ENCODE measurements at regions not wholly inside any gene's neighbourhood (a gene's known extent, or its start where the extent isn't known, plus 50 kb on each side); places are given as distances from the start of the nearest gene placed in this dataset.

DNA sequence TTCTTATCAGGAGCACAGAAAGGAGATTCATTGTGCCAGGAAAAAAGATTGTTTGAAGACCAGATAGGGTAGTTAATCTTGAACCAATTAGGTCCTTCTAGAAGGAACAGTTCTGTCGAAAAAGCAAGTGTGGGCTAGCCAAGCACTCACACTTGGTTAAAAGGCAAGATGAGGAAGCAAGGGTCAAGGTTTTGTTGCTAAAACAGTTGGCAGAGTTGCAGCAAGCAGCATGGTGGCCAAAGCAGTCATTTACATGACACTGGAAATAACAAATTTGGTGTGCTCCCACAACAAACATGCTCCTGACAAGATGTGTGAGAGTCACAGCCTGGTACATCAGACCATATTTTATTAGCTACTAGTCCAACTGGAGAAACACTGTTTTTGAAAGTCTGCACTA lies 228.0 kb upstream of the CFAP20DC start:
- no peak for DNase-seq

DNA sequence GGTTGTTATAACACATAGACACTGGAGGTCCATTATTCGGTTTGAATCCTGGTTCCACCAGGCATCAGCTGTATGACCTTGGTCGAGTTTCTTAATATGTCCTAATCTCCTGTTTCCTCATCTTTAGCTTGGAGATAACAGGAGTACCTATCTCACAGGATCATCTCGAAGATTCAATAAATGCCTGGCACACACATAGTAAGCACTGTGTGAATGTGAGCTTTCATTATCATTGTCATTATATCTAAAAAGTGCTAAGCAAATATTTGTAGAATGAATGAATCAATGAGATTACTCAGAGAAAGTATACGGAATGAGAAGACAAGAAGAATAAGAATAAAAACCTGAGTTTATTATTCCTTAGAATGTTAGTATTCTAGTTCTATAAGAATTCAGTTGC lies 227.4 kb upstream of the CFAP20DC start:
- DNase-seq: no peak

- DNase-seq: peak; percentile 10 to 28
These were observed 224.2 kb upstream of the CFAP20DC start for GRCh38 chr3:59273976-59274375.

DNA sequence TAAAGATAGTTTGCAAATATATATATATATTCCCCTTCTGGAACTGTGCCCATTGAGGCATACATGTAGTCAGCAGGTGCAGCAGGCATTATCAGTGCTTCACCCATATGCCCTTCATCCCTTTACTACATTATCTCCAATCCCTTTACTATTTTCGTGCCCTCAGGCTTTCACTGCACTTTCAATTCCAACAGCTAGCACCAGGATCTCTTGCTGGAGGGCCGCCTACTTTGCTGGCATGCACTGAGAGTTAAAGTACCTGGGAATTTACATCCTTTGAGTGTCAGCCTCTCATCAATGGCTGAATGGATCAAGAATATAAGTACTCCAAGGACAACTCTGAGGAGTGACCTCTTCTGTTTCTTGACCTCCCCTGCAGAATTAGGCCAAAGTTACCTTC lies 222.1 kb upstream of the CFAP20DC start:
- DNase-seq: no peak

DNA sequence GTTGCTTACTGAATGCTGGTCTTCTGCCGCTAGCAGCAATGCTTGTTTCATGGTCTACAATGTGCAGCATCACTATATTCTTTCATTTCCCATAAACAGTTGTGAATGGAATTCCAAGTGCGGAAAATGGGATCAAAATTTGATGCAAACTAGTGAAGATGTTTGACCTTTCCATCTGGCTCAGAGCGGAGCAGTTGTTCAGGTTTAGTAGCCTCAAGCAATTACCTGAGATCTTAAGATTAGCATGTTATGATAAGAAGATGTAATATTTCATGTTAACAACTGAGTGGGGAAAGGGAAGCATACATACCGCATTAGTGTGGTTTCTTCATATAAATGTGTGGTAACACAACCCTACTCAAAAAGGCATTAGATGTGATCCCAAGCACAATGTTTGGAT lies 221.1 kb upstream of the CFAP20DC start:
- no peak for DNase-seq

GRCh38 chr3:59270209-59270608 lies 220.4 kb upstream of the CFAP20DC start:
- no peak for DNase-seq

GRCh38 chr3:59268170-59268569 lies 218.3 kb upstream of the CFAP20DC start:
- DNase-seq: no peak

DNA sequence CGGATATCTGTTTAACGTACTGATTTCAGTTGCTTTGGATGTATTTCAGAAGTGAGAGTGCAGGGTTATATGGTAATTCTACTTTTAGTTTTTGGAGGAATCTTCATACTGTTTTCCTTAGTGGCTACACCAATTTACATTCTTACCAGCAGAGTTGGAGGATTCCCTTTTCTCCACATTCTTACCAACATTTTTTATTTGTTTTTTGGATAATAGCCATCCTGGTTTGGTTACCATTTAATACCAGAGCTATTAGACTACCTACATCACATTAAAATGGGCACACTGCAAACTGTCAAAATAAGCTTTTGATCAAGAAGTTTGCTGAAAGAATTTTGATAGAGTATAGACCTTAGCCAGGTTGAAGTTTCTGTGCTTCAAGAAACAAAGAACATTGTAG lies 217.2 kb upstream of the CFAP20DC start:
- DNase-seq: no peak

GRCh38 chr3:59266551-59266950 lies 216.7 kb upstream of the CFAP20DC start:
- DNase-seq: no peak

- DNase-seq: no peak
These were observed 215.7 kb upstream of the CFAP20DC start for GRCh38 chr3:59265566-59265965.

- no peak for DNase-seq
These were observed 214.5 kb upstream of the CFAP20DC start for GRCh38 chr3:59264366-59264765.

DNA sequence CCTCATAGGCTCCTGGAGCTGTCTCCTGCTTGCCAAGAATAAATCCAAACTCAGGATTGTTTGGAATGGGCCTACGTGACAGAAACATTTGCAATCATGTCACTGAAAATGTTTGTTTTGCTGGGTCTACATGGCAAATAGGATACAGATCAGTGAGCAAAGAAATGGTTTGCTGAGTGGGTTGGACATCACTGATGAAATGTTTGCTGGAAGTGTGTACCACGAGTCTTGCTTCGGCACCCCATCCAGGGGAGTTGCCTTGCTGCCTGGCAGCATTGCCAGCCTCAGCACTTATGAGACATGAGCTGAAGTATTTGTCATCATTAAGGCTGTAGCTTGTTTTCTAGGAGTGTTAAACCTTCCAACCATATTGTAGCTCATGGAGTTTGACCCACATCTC lies 213.3 kb upstream of the CFAP20DC start:
- no peak for DNase-seq

GRCh38 chr3:59262076-59262498 lies 212.3 kb upstream of the CFAP20DC start:
- no peak for DNase-seq

- no peak for DNase-seq
These were observed 211.2 kb upstream of the CFAP20DC start for GRCh38 chr3:59261009-59261408.

GRCh38 chr3:59258550-59259260 lies 208.9 kb upstream of the CFAP20DC start:
- no peak for DNase-seq

DNA sequence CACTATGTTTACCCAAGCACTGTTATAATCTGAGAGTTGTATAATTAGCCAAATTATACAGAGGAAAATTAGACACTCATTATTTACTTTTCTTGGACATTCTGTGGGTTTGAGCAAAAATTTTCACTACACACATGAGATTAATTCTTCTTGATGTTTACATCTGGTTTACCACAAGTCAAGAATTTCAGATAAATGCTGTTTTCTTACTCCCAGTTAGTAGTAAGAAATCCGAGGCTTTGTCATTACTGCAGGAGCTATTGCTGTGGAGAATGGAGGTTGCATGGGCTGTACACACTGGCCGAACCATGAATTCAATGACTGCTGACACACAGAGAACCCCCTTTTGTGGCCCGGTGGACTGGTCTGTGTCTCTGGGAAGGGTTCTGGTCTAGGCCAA lies 207.7 kb upstream of the CFAP20DC start:
- DNase-seq: no peak

- no peak for DNase-seq
These were observed 206.4 kb upstream of the CFAP20DC start for GRCh38 chr3:59256230-59256629.

- no peak for DNase-seq
These were observed 205.2 kb upstream of the CFAP20DC start for GRCh38 chr3:59254976-59255375.

DNA sequence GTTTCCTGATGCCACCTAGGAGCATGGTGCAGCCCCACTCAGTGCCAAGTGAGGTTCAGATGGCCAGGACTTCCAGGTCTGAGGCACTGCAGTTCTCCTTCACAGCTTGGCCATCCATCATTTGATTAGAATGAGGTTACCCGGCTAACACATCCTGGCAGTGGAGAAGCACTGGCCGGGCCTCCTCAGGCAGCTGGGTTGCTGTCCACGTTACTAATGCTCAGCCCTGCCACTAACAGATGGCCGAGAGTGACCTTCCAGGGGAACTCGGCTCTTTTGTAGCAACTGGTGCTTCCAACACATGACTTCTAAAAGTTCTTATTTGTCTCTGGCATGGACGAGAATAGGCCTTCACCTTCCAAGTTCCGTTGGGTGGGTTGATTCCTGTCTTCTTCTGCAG lies 204.6 kb upstream of the CFAP20DC start:
- DNase-seq: no peak

GRCh38 chr3:59253523-59253922 lies 203.7 kb upstream of the CFAP20DC start:
- DNase-seq: no peak

DNA sequence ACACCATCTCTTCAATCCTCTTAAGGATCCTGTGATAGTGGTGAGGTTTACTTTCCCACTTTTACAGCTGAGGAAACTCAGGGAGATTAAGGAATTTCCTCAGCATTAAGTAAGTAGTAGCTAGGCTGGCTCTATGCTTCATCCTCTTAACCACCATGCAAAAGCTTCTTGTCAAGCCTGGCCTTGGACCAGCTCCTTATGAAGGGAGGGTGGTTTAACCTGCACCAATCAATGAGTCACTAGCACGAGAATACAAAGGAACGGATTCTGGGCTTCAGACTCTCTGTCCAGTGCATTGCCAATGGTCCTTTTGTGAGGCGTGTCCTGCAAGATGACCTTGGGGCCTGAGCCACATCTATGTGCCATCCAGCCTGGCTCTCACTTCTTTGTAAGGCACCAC lies 202.0 kb upstream of the CFAP20DC start:
- DNase-seq: no peak

- no peak for DNase-seq
These were observed 200.8 kb upstream of the CFAP20DC start for GRCh38 chr3:59250600-59250999.

DNA sequence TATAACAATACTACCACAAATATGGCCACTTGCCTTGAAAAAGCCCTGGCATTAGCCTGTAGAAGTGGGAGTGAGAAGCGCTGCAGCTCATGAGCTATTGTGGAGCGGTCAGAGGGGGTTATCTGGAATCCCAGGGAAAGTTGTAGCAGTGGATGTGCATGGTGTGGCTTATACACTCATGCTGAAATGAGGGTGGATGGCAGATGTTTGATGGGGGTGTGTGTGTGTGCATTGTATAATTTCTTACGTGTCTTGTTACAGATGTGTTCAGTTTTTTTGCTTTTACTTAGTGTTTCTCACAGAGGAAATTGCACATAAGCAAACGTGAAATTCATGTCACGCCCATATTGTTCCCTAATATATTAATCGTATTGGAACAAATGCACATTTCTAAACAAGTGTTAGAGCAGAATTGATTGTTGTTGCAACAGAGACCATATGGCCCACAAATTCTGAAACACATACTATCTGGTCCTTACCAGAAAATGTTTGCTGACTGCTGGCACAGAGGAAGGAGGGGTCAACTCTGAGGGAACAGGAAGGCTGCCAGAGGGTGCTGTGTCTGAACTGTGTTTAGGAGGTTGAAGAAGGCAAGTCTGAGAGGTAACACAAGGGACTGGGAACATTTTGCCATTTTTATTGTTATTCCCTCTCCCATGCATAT lies 200.0 kb upstream of the CFAP20DC start:
- DNase-seq: no peak

- peak; percentile 17 to 19 for DNase-seq
These were observed 199.2 kb upstream of the CFAP20DC start for GRCh38 chr3:59249004-59249403.

DNA sequence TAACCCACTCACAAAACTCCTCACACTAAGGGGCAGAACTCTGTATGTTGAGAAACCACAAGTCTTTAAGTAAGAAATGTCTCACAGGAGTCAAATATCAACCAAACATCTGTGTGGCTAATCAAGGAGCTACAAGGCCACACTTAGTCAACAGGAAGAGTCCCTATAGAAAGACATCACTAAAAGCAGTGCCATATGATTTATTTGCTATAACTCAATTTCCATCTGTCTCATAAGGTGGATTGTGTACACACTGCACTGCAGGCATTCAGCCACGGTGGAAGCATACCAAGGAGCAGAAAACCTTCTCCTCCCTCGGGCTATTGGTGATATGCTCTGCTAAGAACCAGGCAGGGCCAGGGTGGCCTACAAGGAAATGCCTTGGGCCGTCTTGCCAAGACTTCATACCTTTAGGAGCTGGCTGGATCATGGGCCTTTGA lies 197.6 kb upstream of the CFAP20DC start:
- no peak for DNase-seq

All from AML-193 (cell line).